ENCODE measurements at regions not wholly inside any gene's neighbourhood (a gene's known extent, or its start where the extent isn't known, plus 50 kb on each side); places are given as distances from the start of the nearest gene placed in this dataset.
"Not testable (repeated sequence)": the region's sequence is repeated elsewhere in the genome, so short reads cannot be mapped to it uniquely, and the experiment has no call there.

- not testable (repeated sequence) for DNase-seq
Measured at GRCh38 chr4:147168200-147168599, 222.5 kb upstream of the TTC29 start.

- DNase-seq = no peak
Measured at GRCh38 chr4:147173322-147173721, 227.7 kb upstream of the TTC29 start.

- DNase-seq = no peak
Measured at GRCh38 chr4:147173797-147174432, 228.3 kb upstream of the TTC29 start.

GRCh38 chr4:147174591-147174990 is 228.9 kb upstream of the TTC29 start:
- DNase-seq = no peak

GRCh38 chr4:147175460-147176025 is 229.9 kb upstream of the TTC29 start:
- no peak for DNase-seq

GRCh38 chr4:147182041-147182440 is 236.4 kb upstream of the TTC29 start:
- DNase-seq = no peak

- no peak for DNase-seq
Measured at GRCh38 chr4:147192679-147193078, 247.0 kb upstream of the TTC29 start.

- no peak for DNase-seq
Measured at GRCh38 chr4:147194114-147194513, 248.4 kb upstream of the TTC29 start.

GRCh38 chr4:147194604-147195003 is 248.9 kb upstream of the TTC29 start:
- no peak for DNase-seq

GRCh38 chr4:147195386-147195785 is 249.7 kb upstream of the TTC29 start:
- no peak for DNase-seq

GRCh38 chr4:147198411-147199051 is 252.9 kb upstream of the TTC29 start:
- no peak for DNase-seq

- no peak for DNase-seq
Measured at GRCh38 chr4:147201016-147201415, 255.4 kb upstream of the TTC29 start.

GRCh38 chr4:147206807-147207206 is 261.1 kb upstream of the TTC29 start:
- DNase-seq = no peak

- no peak for DNase-seq
Measured at GRCh38 chr4:147207911-147208310, 262.2 kb upstream of the TTC29 start.

GRCh38 chr4:147217655-147218054 is 263.2 kb upstream of the EDNRA start:
- no peak for DNase-seq

GRCh38 chr4:147219145-147219544 is 261.8 kb upstream of the EDNRA start:
- no peak for DNase-seq

GRCh38 chr4:147220833-147221232 is 260.1 kb upstream of the EDNRA start:
- no peak for DNase-seq

GRCh38 chr4:147222906-147223305 is 258.0 kb upstream of the EDNRA start:
- no peak for DNase-seq

GRCh38 chr4:147223576-147223975 is 257.3 kb upstream of the EDNRA start:
- DNase-seq = no peak

GRCh38 chr4:147236806-147237205 is 244.1 kb upstream of the EDNRA start:
- DNase-seq = no peak

GRCh38 chr4:147244786-147245185 is 236.1 kb upstream of the EDNRA start:
- DNase-seq = no peak

GRCh38 chr4:147246096-147246495 is 234.8 kb upstream of the EDNRA start:
- no peak for DNase-seq

GRCh38 chr4:147246528-147246927 is 234.4 kb upstream of the EDNRA start:
- not testable (repeated sequence) for DNase-seq

GRCh38 chr4:147247579-147247978 is 233.3 kb upstream of the EDNRA start:
- no peak for DNase-seq

GRCh38 chr4:147250062-147250461 is 230.8 kb upstream of the EDNRA start:
- DNase-seq = no peak

Measured in stimulated activated CD4-positive, alpha-beta T cell treated with anti-CD3 and anti-CD28 coated beads, Interleukin-2, amount 100 ng/mL, for 48 hours (primary cell).